ENCODE measurements at regions not wholly inside any gene's neighbourhood (a gene's known extent, or its start where the extent isn't known, plus 50 kb on each side); places are given as distances from the start of the nearest gene placed in this dataset.

DNA sequence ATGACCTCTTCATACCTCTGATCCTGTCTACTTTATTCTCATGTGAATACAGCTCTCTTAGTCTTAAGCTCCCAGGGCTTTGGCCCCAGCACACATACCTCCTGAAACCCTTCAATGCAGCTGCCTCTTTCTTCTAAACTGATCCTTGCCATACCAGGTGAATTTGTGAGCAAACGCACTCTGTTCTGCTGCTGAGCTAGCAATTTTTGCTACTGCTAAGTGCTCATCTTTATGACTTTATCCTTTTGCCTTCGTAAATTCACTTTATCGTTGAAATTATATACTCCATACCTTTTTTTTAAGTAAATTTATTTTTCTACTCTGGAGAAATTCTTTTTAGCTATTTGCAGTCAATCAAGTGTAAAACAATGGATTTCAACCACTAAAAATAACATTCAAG lies 287.7 kb downstream of the CMPK2 start:
- no peaks in the 10 kb centered on the region for H3K27me3 ChIP-seq (ENCODE audit: insufficient read depth)
- no peaks in the 10 kb centered on the region for H3K79me2 ChIP-seq (ENCODE audit: insufficient read depth)
- TF ChIP-seq, protein P1, sequence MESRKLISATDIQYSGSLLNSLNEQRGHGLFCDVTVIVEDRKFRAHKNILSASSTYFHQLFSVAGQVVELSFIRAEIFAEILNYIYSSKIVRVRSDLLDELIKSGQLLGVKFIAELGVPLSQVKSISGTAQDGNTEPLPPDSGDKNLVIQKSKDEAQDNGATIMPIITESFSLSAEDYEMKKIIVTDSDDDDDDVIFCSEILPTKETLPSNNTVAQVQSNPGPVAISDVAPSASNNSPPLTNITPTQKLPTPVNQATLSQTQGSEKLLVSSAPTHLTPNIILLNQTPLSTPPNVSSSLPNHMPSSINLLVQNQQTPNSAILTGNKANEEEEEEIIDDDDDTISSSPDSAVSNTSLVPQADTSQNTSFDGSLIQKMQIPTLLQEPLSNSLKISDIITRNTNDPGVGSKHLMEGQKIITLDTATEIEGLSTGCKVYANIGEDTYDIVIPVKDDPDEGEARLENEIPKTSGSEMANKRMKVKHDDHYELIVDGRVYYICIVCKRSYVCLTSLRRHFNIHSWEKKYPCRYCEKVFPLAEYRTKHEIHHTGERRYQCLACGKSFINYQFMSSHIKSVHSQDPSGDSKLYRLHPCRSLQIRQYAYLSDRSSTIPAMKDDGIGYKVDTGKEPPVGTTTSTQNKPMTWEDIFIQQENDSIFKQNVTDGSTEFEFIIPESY (IDR thresholded peaks at IDR 0.05; ENCODE audit: borderline replicate concordance, low read depth) = no peak
- TF ChIP-seq SMC3 (IDR thresholded peaks at IDR 0.05; ENCODE audit: low read depth, low read length) (no peak), TAF1 (IDR thresholded peaks at IDR 0.05; ENCODE audit: borderline replicate concordance, low read depth, low read length) (no peak), RFX5 (IDR thresholded peaks at IDR 0.05; ENCODE audit: low read length) (no peak)
- H3K4me2 ChIP-seq = no peak overlapping the region
- no peaks in the 10 kb centered on the region for H3K9me3 ChIP-seq
- DNase-seq = no peak
- POLR2A ChIA-PET = interaction anchor here (0.6 kb wide), 1 partner anchor 862 kb away, joined by 3 read pairs; no protein-coding TSS in a partner anchor
- CTCF ChIA-PET = no interaction called here
- H3K27ac ChIP-seq (ENCODE audit: low read depth in 2 of 2, low read length in 1 of 2) = no peak overlapping the region
- no peaks in the 10 kb centered on the region for H4K20me1 ChIP-seq (ENCODE audit: insufficient read depth)
- 41% methylated on average over 3 of the region's 3 CpGs for WGBS (ENCODE audit: low lambda C conversion rate)
- no peaks in the 10 kb centered on the region for H3K36me3 ChIP-seq (replicated peaks in 1 of 2; ENCODE audit: control insufficient read depth in 1 of 2, insufficient read depth in 2 of 2, low read length in 1 of 2)
- no peaks in the 10 kb centered on the region; a peak in 1 of 4 replicates for H3K4me1 ChIP-seq (ENCODE audit: control insufficient read depth in 1 of 2, insufficient read depth in 2 of 2, low read depth in 1 of 2, low read length in 1 of 2)
- no peaks in the 10 kb centered on the region for H3F3A ChIP-seq (replicated peaks; ENCODE audit: insufficient read depth)
- no peaks in the 10 kb centered on the region for H3K9me2 ChIP-seq
- no peak overlapping the region for H2AFZ ChIP-seq (ENCODE audit: low read depth)
- no peak overlapping the region for H3K4me3 ChIP-seq (ENCODE audit: low read depth in 2 of 2, low read length in 1 of 2)
- no peak overlapping the region for H3K9ac ChIP-seq

DNA sequence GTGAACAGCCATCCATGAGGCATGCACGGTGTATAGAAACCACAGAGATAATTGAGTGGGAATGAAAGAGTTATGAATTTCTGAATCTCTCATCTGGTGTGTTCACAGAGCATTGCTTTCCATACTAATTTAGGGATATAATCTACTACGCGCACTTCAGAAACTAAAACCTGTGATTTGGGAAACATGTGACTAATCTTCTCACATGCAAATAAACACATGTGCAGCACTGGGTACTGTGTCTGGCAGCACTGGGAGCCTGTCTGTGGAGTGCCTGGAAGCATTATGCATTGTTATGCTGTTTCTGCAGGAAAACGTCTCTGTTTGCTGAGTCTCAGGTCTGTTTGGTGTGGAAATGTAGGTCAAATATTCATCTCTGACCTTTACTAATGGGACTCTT lies 287.3 kb downstream of the CMPK2 start:
- Histone ChIP-seq H3F3A (replicated peaks; ENCODE audit: insufficient read depth) (no peaks in the 10 kb centered on the region), H3K4me3 (ENCODE audit: low read depth in 2 of 2, low read length in 1 of 2) (no peak overlapping the region), H4K20me1 (ENCODE audit: insufficient read depth) (no peaks in the 10 kb centered on the region), H3K4me2 (no peak overlapping the region), H2AFZ (ENCODE audit: low read depth) (no peak overlapping the region), H3K9me2 (no peaks in the 10 kb centered on the region), H3K4me1 (ENCODE audit: control insufficient read depth in 1 of 2, insufficient read depth in 2 of 2, low read depth in 1 of 2, low read length in 1 of 2) (no peaks in the 10 kb centered on the region; a peak in 1 of 4 replicates), H3K27ac (ENCODE audit: low read depth in 2 of 2, low read length in 1 of 2) (no peak overlapping the region), H3K27me3 (ENCODE audit: insufficient read depth) (no peaks in the 10 kb centered on the region), H3K36me3 (replicated peaks in 1 of 2; ENCODE audit: control insufficient read depth in 1 of 2, insufficient read depth in 2 of 2, low read length in 1 of 2) (no peaks in the 10 kb centered on the region), H3K9me3 (no peaks in the 10 kb centered on the region), H3K79me2 (ENCODE audit: insufficient read depth) (no peaks in the 10 kb centered on the region), H3K9ac (no peak overlapping the region)
- no peak for TF ChIP-seq TCF12 (IDR thresholded peaks at IDR 0.05)
- TF ChIP-seq POLR2AphosphoS5 (IDR thresholded peaks at IDR 0.05; ENCODE audit: low read depth, low read length) = no peak
- TF ChIP-seq, protein P2, sequence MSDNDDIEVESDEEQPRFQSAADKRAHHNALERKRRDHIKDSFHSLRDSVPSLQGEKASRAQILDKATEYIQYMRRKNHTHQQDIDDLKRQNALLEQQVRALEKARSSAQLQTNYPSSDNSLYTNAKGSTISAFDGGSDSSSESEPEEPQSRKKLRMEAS (IDR thresholded peaks at IDR 0.05; ENCODE audit: low read depth) = no peak
- TF ChIP-seq, protein P1 (IDR thresholded peaks at IDR 0.05; ENCODE audit: borderline replicate concordance, low read depth) = no peak
- TF ChIP-seq YY1 (IDR thresholded peaks at IDR 0.05; ENCODE audit: low read depth) = no peak
- TF ChIP-seq, protein P3, sequence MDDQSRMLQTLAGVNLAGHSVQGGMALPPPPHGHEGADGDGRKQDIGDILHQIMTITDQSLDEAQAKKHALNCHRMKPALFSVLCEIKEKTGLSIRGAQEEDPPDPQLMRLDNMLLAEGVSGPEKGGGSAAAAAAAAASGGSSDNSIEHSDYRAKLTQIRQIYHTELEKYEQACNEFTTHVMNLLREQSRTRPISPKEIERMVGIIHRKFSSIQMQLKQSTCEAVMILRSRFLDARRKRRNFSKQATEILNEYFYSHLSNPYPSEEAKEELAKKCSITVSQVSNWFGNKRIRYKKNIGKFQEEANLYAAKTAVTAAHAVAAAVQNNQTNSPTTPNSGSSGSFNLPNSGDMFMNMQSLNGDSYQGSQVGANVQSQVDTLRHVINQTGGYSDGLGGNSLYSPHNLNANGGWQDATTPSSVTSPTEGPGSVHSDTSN (IDR thresholded peaks at IDR 0.05) = no peak
- no peak for TF ChIP-seq FOXJ3 (CRISPR knock-in tag; IDR thresholded peaks at IDR 0.05)
- TF ChIP-seq NFIC (IDR thresholded peaks at IDR 0.05; ENCODE audit: borderline replicate concordance) = no peak
- no peak for TF ChIP-seq SMC3 (IDR thresholded peaks at IDR 0.05; ENCODE audit: low read depth, low read length)
- TF ChIP-seq RXRA (IDR thresholded peaks at IDR 0.05; ENCODE audit: borderline replicate concordance, low read depth) = no peak
- no peak for TF ChIP-seq GABPA (IDR thresholded peaks at IDR 0.05; ENCODE audit: low read depth)
- WGBS (ENCODE audit: low lambda C conversion rate) = 55% methylated on average over 4 of the region's 4 CpGs
- CTCF ChIA-PET = no interaction called here
- POLR2A ChIA-PET = no interaction called here
- no peak for DNase-seq

Data from SK-N-SH (cell line).